IMR-90 (cell line): ENCODE measurements at regions not wholly inside any gene's neighbourhood (a gene's known extent, or its start where the extent isn't known, plus 50 kb on each side); places are given as distances from the start of the nearest gene placed in this dataset.

ENCODE experiments used
- ATAC-seq: fragments of 200-7000 bp; cut with Tn5 transposase; 2 replicates; pipeline ENCODE4 v1.9.1; 2020; ENCODE audit warnings: low read depth, mild to moderate bottlenecking, moderate library complexity
- BruUV-seq: library from RNA; stranded (reverse); fragments of 400-500 nt; replicated peaks from 2 replicates; lab custom pipeline; 2021; lab: Mats Ljungman, UMichigan
- CTCF ChIA-PET: fragments of 300-600 bp; formaldehyde crosslinking; extraction: SDS; loops from one replicate; lab custom pipeline; 2021; ENCODE audit warnings: antibody characterized with exemption; lab: Yijun Ruan, JAX
- POLR2A ChIA-PET: fragments of 300-600 bp; sonication (Branson Sonifier 250); formaldehyde crosslinking; loops from one replicate; lab custom pipeline; 2022; ENCODE audit warnings: antibody characterized with exemption; ENCODE audit not compliant: unreplicated experiment; lab: Charles Lee
- DNase-seq: peaks from one replicate; pipeline ENCODE4 v3.0.0; 2013
- H2AFZ ChIP-seq: replicated peaks from 2 replicates; pipeline ENCODE3; 2013; ENCODE audit warnings: low read length, mild to moderate bottlenecking; ENCODE audit not compliant: poor library complexity
- H2AK5ac ChIP-seq: 2 replicates; pipeline ENCODE4 v1.6.1; 2013; ENCODE audit warnings: low read depth, low read length, inconsistent platforms
- H2AK9ac ChIP-seq: replicated peaks from 2 replicates; pipeline ENCODE3; 2013; ENCODE audit warnings: mild to moderate bottlenecking, low read depth, low read length, moderate library complexity; ENCODE audit not compliant: poor library complexity
- H2BK120ac ChIP-seq: 2 replicates; pipeline ENCODE4 v1.6.1; 2013; ENCODE audit warnings: low read depth, low read length, inconsistent platforms
- H2BK15ac ChIP-seq: 3 replicates; pipeline ENCODE4 v1.6.1; 2013; ENCODE audit warnings: low read depth, low read length, inconsistent platforms
- H2BK20ac ChIP-seq: 2 replicates; pipeline ENCODE4 v1.6.1; 2013; ENCODE audit warnings: low read depth, mild to moderate bottlenecking, inconsistent platforms, low read length, moderate library complexity
- H2BK5ac ChIP-seq: 2 replicates; pipeline ENCODE4 v1.6.1; 2013; ENCODE audit warnings: mild to moderate bottlenecking, low read depth, low read length, inconsistent platforms; ENCODE audit not compliant: poor library complexity, severe bottlenecking
- H3K14ac ChIP-seq: replicated peaks from 2 replicates; pipeline ENCODE4 v1.6.1; 2013; ENCODE audit warnings: low read depth, low read length, inconsistent platforms
- H3K18ac ChIP-seq: 2 replicates; pipeline ENCODE4 v1.6.1; 2013; ENCODE audit warnings: low read depth, low read length, control low read depth
- H3K23ac ChIP-seq: 2 replicates; pipeline ENCODE4 v1.6.1; 2013; ENCODE audit warnings: low read depth, low read length, inconsistent platforms
- H3K27ac ChIP-seq: 2 replicates; pipeline ENCODE4 v1.5.1; 2013; ENCODE audit warnings: mild to moderate bottlenecking, control low read depth, low read length; ENCODE audit not compliant: insufficient read depth
- H3K27me3 ChIP-seq: 2 replicates; pipeline ENCODE4 v1.6.1; 2013; ENCODE audit warnings: low read length; ENCODE audit not compliant: control insufficient read depth, insufficient read depth
- H3K36me3 ChIP-seq: 2 replicates; pipeline ENCODE4 v1.6.1; 2013; ENCODE audit warnings: low read length, mixed read lengths; ENCODE audit not compliant: control insufficient read depth, insufficient read depth
- H3K4ac ChIP-seq: 2 replicates; pipeline ENCODE4 v1.6.1; 2013; ENCODE audit warnings: low read depth, low read length, inconsistent platforms
- H3K4me1 ChIP-seq: 2 replicates; pipeline ENCODE4 v1.6.1; 2013; ENCODE audit warnings: low read length, mixed read lengths; ENCODE audit not compliant: control insufficient read depth, insufficient read depth
- H3K4me2 ChIP-seq: 2 replicates; pipeline ENCODE4 v1.6.1; 2013; ENCODE audit warnings: low read depth, mild to moderate bottlenecking, control low read depth, low read length, moderate library complexity
- H3K4me3 ChIP-seq: 2 replicates; pipeline ENCODE4 v1.5.1; 2013; ENCODE audit warnings: low read depth, mild to moderate bottlenecking, control low read depth, low read length, moderate library complexity; ENCODE audit not compliant: insufficient read depth
- H3K56ac ChIP-seq: 2 replicates; pipeline ENCODE4 v1.6.1; 2013; ENCODE audit warnings: low read length, inconsistent platforms; ENCODE audit not compliant: insufficient read depth; ENCODE audit errors: extremely low read depth
- H3K79me1 ChIP-seq, 2 experiments: 2 replicates each; pipeline ENCODE4 v1.6.1; 2013; ENCODE audit warnings: low read length in 2 of 2, inconsistent platforms in 1 of 2, low read depth in 1 of 2
- H3K9ac ChIP-seq: 2 replicates; pipeline ENCODE4 v1.6.1; 2013; ENCODE audit warnings: low read depth, low read length, control low read depth
- H3K9me1 ChIP-seq: 2 replicates; pipeline ENCODE4 v1.6.1; 2013; ENCODE audit warnings: low read length, inconsistent platforms; ENCODE audit not compliant: insufficient read depth
- H3K9me3 ChIP-seq: 2 replicates; pipeline ENCODE4 v1.6.1; 2013; ENCODE audit warnings: low read length; ENCODE audit not compliant: control insufficient read depth, insufficient read depth
- H4K20me1 ChIP-seq: 2 replicates; pipeline ENCODE4 v1.6.1; 2013; ENCODE audit warnings: low read length, inconsistent platforms; ENCODE audit not compliant: insufficient read depth
- H4K5ac ChIP-seq: 2 replicates; pipeline ENCODE4 v1.6.1; 2013; ENCODE audit warnings: mild to moderate bottlenecking, low read depth, low read length, control low read depth
- H4K8ac ChIP-seq, 2 experiments: 2 replicates each; pipeline ENCODE4 v1.6.1; 2013; ENCODE audit warnings: low read depth in 2 of 2, low read length in 2 of 2, control low read depth in 1 of 2, inconsistent platforms in 1 of 2
- H4K91ac ChIP-seq: 2 replicates; pipeline ENCODE4 v1.6.1; 2013; ENCODE audit warnings: low read depth, low read length, inconsistent platforms; ENCODE audit not compliant: insufficient read depth
- MAFK ChIP-seq: IDR thresholded peaks from 2 replicates; pipeline ENCODE4 v1.6.1; 2012; ENCODE audit warnings: low read depth, low read length, improper control_type of control experiment
- MXI1 ChIP-seq: IDR thresholded peaks from 2 replicates; pipeline ENCODE4 v1.6.1; 2012; ENCODE audit warnings: low read depth, mild to moderate bottlenecking, low read length, moderate library complexity, borderline replicate concordance
- RAD21 ChIP-seq: IDR thresholded peaks from 2 replicates; pipeline ENCODE4 v1.6.1; 2012; ENCODE audit warnings: low read length, improper control_type of control experiment
- WGBS, 2 experiments: methylation state at CpG; one replicate each; pipeline versions ENCODE4 v1.1.5 to v1.1.7; 2013; ENCODE audit warnings: missing lambda C conversion rate in 2 of 2; ENCODE audit not compliant: insufficient read length in 1 of 2; ENCODE audit errors: extremely low coverage in 2 of 2; 5-methylcytosine and 5-hydroxymethylcytosine counted together
- dilution Hi-C: fragments of 300-500 bp; cut with HindIII; formaldehyde crosslinking; loops from one replicate; pipeline ENCODE4 v1.14.3; 2018; ENCODE audit warnings: low sequenced_read_pairs; ENCODE audit not compliant: unreplicated experiment
- in situ Hi-C: fragments of 300-500 bp; cut with MboI; formaldehyde crosslinking; loops from 3 replicates; pipeline ENCODE4 v1.14.3; 2019; ENCODE audit warnings: low sequenced_read_pairs, inconsistent platforms, mixed read lengths
- intact Hi-C: fragments of 100-400 bp; cut with micrococcal nuclease; formaldehyde crosslinking; loops from 2 replicates; pipeline ENCODE4 v1.10.0; 2022

DNA sequence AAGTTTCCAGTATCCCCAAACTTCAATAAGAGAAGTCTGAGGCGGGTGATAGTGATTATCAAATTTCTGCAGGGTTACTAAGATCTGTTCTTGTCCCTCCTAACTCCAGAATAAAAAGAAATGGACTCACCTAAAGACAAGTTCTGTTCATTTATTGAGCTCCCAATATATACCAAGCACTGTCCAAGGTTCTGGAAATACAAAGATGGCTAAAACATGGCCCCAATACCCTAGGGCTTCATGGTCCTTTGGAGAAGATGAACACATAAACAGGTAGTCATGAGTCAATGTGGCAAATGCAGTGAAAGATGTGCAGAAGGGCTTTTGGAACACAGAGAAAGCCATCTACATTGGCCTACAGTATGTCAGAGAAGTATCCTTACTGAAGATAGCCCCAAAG is 231.2 kb downstream of the PPP1R2C start:
- intact Hi-C loops = no loop called here
- WGBS, 2 experiments = no CpG with 5 or more reads among the region's 1 CpG

More for the DNA sequence above, 231.2 kb downstream of the PPP1R2C start:
- Histone ChIP-seq H3K27me3 (no peaks in the 10 kb centered on the region), H3K14ac (no peak overlapping the region), H3K23ac (no peak overlapping the region), H2AK9ac (no peak overlapping the region), H4K8ac (no peak overlapping the region), H3K4me3 (no peak overlapping the region), H3K4me2 (no peak overlapping the region), H4K5ac (no peak overlapping the region), H3K18ac (no peak overlapping the region), H3K4ac (no peak overlapping the region), H3K9me3 (no peaks in the 10 kb centered on the region), H2BK20ac (no peak overlapping the region), H2BK15ac (no peak overlapping the region), H3K27ac (no peak overlapping the region), H3K56ac (no peak overlapping the region), H3K79me1 (no peaks in the 10 kb centered on the region), H2BK5ac (no peak overlapping the region), H2AFZ (no peak overlapping the region), H4K91ac (no peak overlapping the region), H3K9me1 (no peaks in the 10 kb centered on the region), H3K36me3 (no peaks in the 10 kb centered on the region), H2BK120ac (no peak overlapping the region), H3K9ac (no peak overlapping the region), H4K20me1 (no peaks in the 10 kb centered on the region), H2AK5ac (no peak overlapping the region), H3K4me1 (no peaks in the 10 kb centered on the region)
- no TSS peak for BruUV-seq
- POLR2A ChIA-PET = no interaction called here
- ATAC-seq (no peak), DNase-seq (no peak)
- TF ChIP-seq RAD21 (no peak), MAFK (no peak), MXI1 (no peak)
- dilution Hi-C loops = no loop called here
- in situ Hi-C loops = no loop called here
- CTCF ChIA-PET = no interaction called here
